Large intestine (tissue), 3 donors: ENCODE measurements at regions not wholly inside any gene's neighbourhood (a gene's known extent, or its start where the extent isn't known, plus 50 kb on each side); places are given as distances from the start of the nearest gene placed in this dataset.

ENCODE experiments used
- DNase-seq, 2 donors: peaks; one replicate each; pipeline versions ENCODE4 v3.0.0 to v3.0.0-alpha.2; 2013
- H3K27ac ChIP-seq: one replicate; pipeline ENCODE4 v1.5.1; 2013; ENCODE audit warnings: low read length
- H3K27me3 ChIP-seq: 2 replicates; pipeline ENCODE4 v1.6.1; 2013; ENCODE audit warnings: low read length; ENCODE audit not compliant: control insufficient read depth, insufficient read depth
- H3K36me3 ChIP-seq: 2 replicates; pipeline ENCODE4 v1.6.1; 2013; ENCODE audit warnings: low read length; ENCODE audit not compliant: control insufficient read depth, insufficient read depth
- H3K4me1 ChIP-seq: one replicate; pipeline ENCODE4 v1.6.1; 2013; ENCODE audit warnings: low read length; ENCODE audit not compliant: control insufficient read depth, insufficient read depth
- H3K4me3 ChIP-seq: one replicate; pipeline ENCODE4 v1.5.1; 2013; ENCODE audit warnings: low read length
- H3K9me3 ChIP-seq: one replicate; pipeline ENCODE4 v1.6.1; 2013; ENCODE audit warnings: mild to moderate bottlenecking, low read depth, low read length, moderate library complexity; ENCODE audit not compliant: control insufficient read depth
- WGBS: methylation state at CpG from one replicate; pipeline ENCODE4 v1.1.5; 2013; ENCODE audit warnings: low lambda C conversion rate; ENCODE audit not compliant: insufficient coverage; 5-methylcytosine and 5-hydroxymethylcytosine counted together

- no CpG with 5 or more reads among the region's 42 CpGs for WGBS
- Histone ChIP-seq H3K4me3 (peak overlapping the region; percentile 26), H3K9me3 (no peaks in the 10 kb centered on the region), H3K27ac (peak overlapping the region; percentile 51), H3K36me3 (no peaks in the 10 kb centered on the region), H3K4me1 (peaks cover 10% of the 10 kb centered on the region), H3K27me3 (peaks cover 75% of the 10 kb centered on the region)
- DNase-seq, result peak in 1 of 2 donors; percentile 46
Measured at GRCh38 chr22:46054091-46055073, 77.4 kb upstream of the WNT7B start.

GRCh38 chr22:46055181-46055875, 78.4 kb upstream of the WNT7B start:
- WGBS, result 90% methylated on average over 2 of the region's 17 CpGs

GRCh38 chr22:46055911-46056545, 79.1 kb upstream of the WNT7B start:
- Histone ChIP-seq H3K27ac (peak overlapping the region; percentile 51), H3K36me3 (no peaks in the 10 kb centered on the region), H3K27me3 (peaks cover 76% of the 10 kb centered on the region), H3K9me3 (no peaks in the 10 kb centered on the region), H3K4me1 (peaks cover 10% of the 10 kb centered on the region), H3K4me3 (no peak overlapping the region)
- no peak for DNase-seq
- WGBS, result no CpG with 5 or more reads among the region's 19 CpGs

More at GRCh38 chr22:46055181-46055875, 78.4 kb upstream of the WNT7B start:
- no peak for DNase-seq
- Histone ChIP-seq H3K27me3 (peaks cover 76% of the 10 kb centered on the region), H3K36me3 (no peaks in the 10 kb centered on the region), H3K4me3 (no peak overlapping the region), H3K27ac (peak overlapping the region; percentile 51), H3K9me3 (no peaks in the 10 kb centered on the region), H3K4me1 (peaks cover 10% of the 10 kb centered on the region)

GRCh38 chr22:46056546-46057245, 79.7 kb upstream of the WNT7B start:
- Histone ChIP-seq H3K9me3 (no peaks in the 10 kb centered on the region), H3K27ac (peak overlapping the region; percentile 51), H3K4me3 (no peak overlapping the region), H3K27me3 (peaks cover 74% of the 10 kb centered on the region), H3K36me3 (no peaks in the 10 kb centered on the region), H3K4me1 (peaks cover 10% of the 10 kb centered on the region)
- DNase-seq, result no peak
- 94% methylated on average over 5 of the region's 9 CpGs for WGBS

GRCh38 chr22:46057246-46058090, 80.5 kb upstream of the WNT7B start:
- peaks cover 73% of the 10 kb centered on the region for H3K27me3 ChIP-seq
- no peaks in the 10 kb centered on the region for H3K36me3 ChIP-seq
- peak overlapping the region; percentile 44 for H3K27ac ChIP-seq
- peaks cover 9% of the 10 kb centered on the region for H3K4me1 ChIP-seq
- no peak for DNase-seq
- peaks cover 3% of the 10 kb centered on the region for H3K9me3 ChIP-seq
- H3K4me3 ChIP-seq, result no peak overlapping the region
- WGBS, result no CpG with 5 or more reads among the region's 17 CpGs

- peak in 1 of 2 donors; percentile 43 for DNase-seq
- 44% methylated on average over 5 of the region's 6 CpGs for WGBS
- H3K4me3 ChIP-seq, result no peak overlapping the region
- H3K4me1 ChIP-seq, result peaks cover 3% of the 10 kb centered on the region
- peaks cover 3% of the 10 kb centered on the region for H3K9me3 ChIP-seq
- peaks cover 73% of the 10 kb centered on the region for H3K27me3 ChIP-seq
- peak overlapping the region; percentile 20 for H3K27ac ChIP-seq
- H3K36me3 ChIP-seq, result no peaks in the 10 kb centered on the region
Measured at GRCh38 chr22:46058091-46058420, 81.1 kb upstream of the WNT7B start.

- H3K4me3 ChIP-seq, result no peak overlapping the region
- H3K27ac ChIP-seq, result peak overlapping the region; percentile 32
- H3K9me3 ChIP-seq, result peaks cover 3% of the 10 kb centered on the region
- no peaks in the 10 kb centered on the region for H3K36me3 ChIP-seq
- no peak for DNase-seq
- WGBS, result 78% methylated on average over 3 of the region's 25 CpGs
- peaks cover 78% of the 10 kb centered on the region for H3K27me3 ChIP-seq
- H3K4me1 ChIP-seq, result no peaks in the 10 kb centered on the region
Measured at GRCh38 chr22:46058591-46059519, 81.9 kb upstream of the WNT7B start.

- H3K4me3 ChIP-seq, result no peak overlapping the region
- H3K36me3 ChIP-seq, result no peaks in the 10 kb centered on the region
- peaks cover 6% of the 10 kb centered on the region for H3K9me3 ChIP-seq
- H3K27ac ChIP-seq, result no peak overlapping the region
- H3K4me1 ChIP-seq, result no peaks in the 10 kb centered on the region
- DNase-seq, result no peak
- WGBS, result 74% methylated on average over 5 of the region's 14 CpGs
- peaks cover 88% of the 10 kb centered on the region for H3K27me3 ChIP-seq
Measured at GRCh38 chr22:46060292-46061123, 83.5 kb upstream of the WNT7B start.
